GM12875 (cell line): ENCODE measurements at regions not wholly inside any gene's neighbourhood (a gene's known extent, or its start where the extent isn't known, plus 50 kb on each side); places are given as distances from the start of the nearest gene placed in this dataset.

Source experiments
- H3K4me3 ChIP-seq: one replicate; pipeline ENCODE4 v1.5.1; 2011; ENCODE audit warnings: low read depth, low read length, control low read depth
- CTCF ChIP-seq: IDR thresholded peaks from 2 replicates; pipeline ENCODE4 v1.5.1; 2011; ENCODE audit warnings: low read depth, mild to moderate bottlenecking, control low read depth, inconsistent platforms, low read length, moderate library complexity, borderline replicate concordance; ENCODE audit not compliant: insufficient read depth

GRCh38 chr11:82049199-82049598 lies 684.5 kb downstream of the FAM181B start:
- no peak for TF ChIP-seq CTCF
- H3K4me3 ChIP-seq, result no peak overlapping the region

GRCh38 chr11:82047200-82047599 lies 686.5 kb downstream of the FAM181B start:
- no peak for TF ChIP-seq CTCF
- no peak overlapping the region for H3K4me3 ChIP-seq

GRCh38 chr11:82046778-82047177 lies 686.9 kb downstream of the FAM181B start:
- TF ChIP-seq CTCF, result no peak
- H3K4me3 ChIP-seq, result no peak overlapping the region

GRCh38 chr11:82045748-82046457 lies 687.8 kb downstream of the FAM181B start:
- H3K4me3 ChIP-seq, result no peak overlapping the region
- no peak for TF ChIP-seq CTCF

GRCh38 chr11:82043316-82043715 lies 690.3 kb downstream of the FAM181B start:
- no peak overlapping the region for H3K4me3 ChIP-seq
- TF ChIP-seq CTCF, result no peak

- TF ChIP-seq CTCF, result no peak
- no peak overlapping the region for H3K4me3 ChIP-seq
Observed at GRCh38 chr11:82041764-82042163, 691.9 kb downstream of the FAM181B start.

- no peak for TF ChIP-seq CTCF
- H3K4me3 ChIP-seq, result no peak overlapping the region
Observed at GRCh38 chr11:82038154-82038553, 695.5 kb downstream of the FAM181B start.
